RWPE2 (cell line): ENCODE measurements at regions not wholly inside any gene's neighbourhood (a gene's known extent, or its start where the extent isn't known, plus 50 kb on each side); places are given as distances from the start of the nearest gene placed in this dataset.

Experiments used
- ATAC-seq: fragments of 200-7000 bp; cut with Tn5 transposase; 3 replicates; pipeline ENCODE4 v1.9.1; 2021; ENCODE audit warnings: low read depth
- DNase-seq: peaks from one replicate; pipeline ENCODE4 v3.0.0-alpha.2; 2020; ENCODE audit warnings: low spot score
- H3K27ac ChIP-seq: fragments of 450-650 bp; 2 replicates; pipeline ENCODE4 v1.5.1; 2017; ENCODE audit warnings: mild to moderate bottlenecking; ENCODE audit not compliant: poor library complexity, severe bottlenecking
- H3K27me3 ChIP-seq: fragments of 250-450 bp; sonication (Bioruptor Pico); 2 replicates; pipeline ENCODE4 v1.5.1; 2021; ENCODE audit warnings: mild to moderate bottlenecking, moderate library complexity; ENCODE audit not compliant: insufficient read depth, poor library complexity, severe bottlenecking
- H3K36me3 ChIP-seq: fragments of 250-450 bp; sonication (Bioruptor Pico); 2 replicates; pipeline ENCODE4 v1.5.1; 2020; ENCODE audit warnings: low read depth, mild to moderate bottlenecking, moderate library complexity
- H3K4me1 ChIP-seq: fragments of 250-450 bp; sonication (Bioruptor Pico); 2 replicates; pipeline ENCODE4 v1.5.1; 2021; ENCODE audit warnings: mild to moderate bottlenecking, moderate library complexity; ENCODE audit not compliant: insufficient read depth, poor library complexity, severe bottlenecking
- H3K4me3 ChIP-seq: fragments of 250-450 bp; sonication (Bioruptor Pico); 2 replicates; pipeline ENCODE4 v1.5.1; 2021; ENCODE audit warnings: mild to moderate bottlenecking, moderate library complexity; ENCODE audit not compliant: severe bottlenecking
- H3K9me3 ChIP-seq: fragments of 250-450 bp; sonication (Bioruptor Pico); 2 replicates; pipeline ENCODE4 v1.5.1; 2021; ENCODE audit warnings: mild to moderate bottlenecking, moderate library complexity; ENCODE audit not compliant: severe bottlenecking
- CTCF ChIP-seq: fragments of 450-650 bp; IDR thresholded peaks from one replicate; pipeline ENCODE4 v1.5.1; 2017; ENCODE audit warnings: mild to moderate bottlenecking, moderate library complexity; ENCODE audit not compliant: poor library complexity, severe bottlenecking

- no peaks in the 10 kb centered on the region for H3K4me1 ChIP-seq
- H3K27ac ChIP-seq, result no peak overlapping the region
- no peak for TF ChIP-seq CTCF
- H3K9me3 ChIP-seq, result no peaks in the 10 kb centered on the region
- no peaks in the 10 kb centered on the region for H3K36me3 ChIP-seq
- H3K27me3 ChIP-seq, result no peaks in the 10 kb centered on the region
- DNase-seq (no peak), ATAC-seq (no peak)
- no peak overlapping the region for H3K4me3 ChIP-seq
Measured at GRCh38 chr5:17720071-17720470, 85.8 kb downstream of the TAF11L14 start.

- no peaks in the 10 kb centered on the region for H3K4me1 ChIP-seq
- ATAC-seq, result no peak
- H3K9me3 ChIP-seq, result no peaks in the 10 kb centered on the region
Measured at GRCh38 chr5:17723876-17724275, 89.6 kb downstream of the TAF11L14 start.

DNA sequence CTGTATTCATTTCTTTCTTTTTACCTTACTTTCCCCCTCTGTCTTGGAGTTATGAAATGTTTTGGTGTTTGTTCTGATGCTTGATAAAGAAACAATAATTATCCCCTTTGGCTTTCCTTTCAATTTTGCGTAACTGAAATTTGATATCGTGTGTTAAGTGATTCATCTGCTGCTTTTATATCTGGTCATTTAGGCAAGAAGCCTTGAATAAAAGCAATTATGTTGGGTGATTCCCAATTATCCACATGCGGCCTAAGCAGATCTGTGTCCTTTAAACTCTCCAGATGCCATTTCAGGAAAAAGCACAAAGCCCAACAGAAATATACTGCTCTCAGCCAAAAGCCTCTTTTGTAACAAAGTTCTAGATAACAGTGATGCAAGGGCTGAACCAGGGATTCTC, 92.8 kb downstream of the TAF11L14 start:
- no peak overlapping the region for H3K4me3 ChIP-seq
- no peaks in the 10 kb centered on the region for H3K36me3 ChIP-seq
- ATAC-seq (no peak), DNase-seq (no peak)
- no peak for TF ChIP-seq CTCF
- H3K9me3 ChIP-seq, result no peaks in the 10 kb centered on the region
- H3K27me3 ChIP-seq, result no peaks in the 10 kb centered on the region
- H3K27ac ChIP-seq, result no peak overlapping the region
- H3K4me1 ChIP-seq, result no peaks in the 10 kb centered on the region

More at GRCh38 chr5:17723876-17724275, 89.6 kb downstream of the TAF11L14 start:
- TF ChIP-seq CTCF, result no peak
- Histone ChIP-seq H3K4me3 (no peak overlapping the region), H3K36me3 (no peaks in the 10 kb centered on the region), H3K27ac (no peak overlapping the region), H3K27me3 (no peaks in the 10 kb centered on the region)
- DNase-seq, result no peak

GRCh38 chr5:17730421-17730820, 96.2 kb downstream of the TAF11L14 start:
- Histone ChIP-seq H3K4me1 (no peaks in the 10 kb centered on the region), H3K36me3 (no peaks in the 10 kb centered on the region), H3K27ac (no peak overlapping the region), H3K27me3 (no peaks in the 10 kb centered on the region), H3K4me3 (no peak overlapping the region), H3K9me3 (no peaks in the 10 kb centered on the region)
- no peak for TF ChIP-seq CTCF
- DNase-seq, result no peak
- no peak for ATAC-seq

DNA sequence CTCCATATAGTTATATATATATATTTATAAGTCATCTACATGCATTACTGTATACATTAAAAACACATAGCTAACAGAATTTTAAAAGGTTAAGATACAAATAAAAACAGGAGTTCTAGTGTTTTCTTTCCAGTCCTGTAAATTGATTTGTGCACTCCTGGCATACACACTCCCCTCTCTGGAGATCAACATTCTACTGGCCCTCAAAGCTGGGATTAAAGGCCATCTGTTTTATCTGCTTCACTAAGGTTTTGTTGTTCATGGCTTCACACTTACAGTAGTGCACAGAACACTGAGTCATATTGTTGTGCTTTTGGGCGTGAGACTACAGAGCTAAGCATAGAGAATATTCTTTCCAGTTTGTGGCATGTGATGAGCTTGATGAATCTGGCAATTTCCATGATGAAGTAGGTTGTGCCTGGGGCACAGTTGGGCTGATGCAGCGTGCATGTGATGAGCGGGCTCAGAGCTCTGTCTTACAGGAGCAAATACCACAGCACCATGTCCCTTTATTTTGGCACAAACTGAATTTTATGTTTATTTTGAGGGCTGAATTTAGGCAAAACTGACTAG, 98.2 kb downstream of the TAF11L14 start:
- TF ChIP-seq CTCF, result no peak
- Histone ChIP-seq H3K4me3 (no peak overlapping the region), H3K27me3 (no peaks in the 10 kb centered on the region), H3K9me3 (no peaks in the 10 kb centered on the region), H3K4me1 (no peaks in the 10 kb centered on the region), H3K36me3 (no peaks in the 10 kb centered on the region), H3K27ac (no peak overlapping the region)
- DNase-seq (no peak), ATAC-seq (no peak)
